Omental fat pad (tissue), 3 donors: ENCODE measurements at regions not wholly inside any gene's neighbourhood (a gene's known extent, or its start where the extent isn't known, plus 50 kb on each side); places are given as distances from the start of the nearest gene placed in this dataset.

Experiments
- ATAC-seq: fragments of 150-250 bp; one replicate; pipeline ENCODE4 v1.9.1; 2016; ENCODE audit warnings: mild to moderate bottlenecking, moderate library complexity; ENCODE audit not compliant: low FRiP score
- DNase-seq: peaks from one replicate; pipeline ENCODE4 v3.0.0-alpha.2; 2019; ENCODE audit warnings: low spot score
- TF ChIP-seq, protein P1 (sequence below), 3 donors: fragments of 450-650 bp; IDR thresholded peaks; one replicate each; pipeline ENCODE4 v1.5.1; 2016 to 2017; ENCODE audit warnings: antibody characterized with exemption in 3 of 3, mild to moderate bottlenecking in 3 of 3, moderate library complexity in 2 of 3

GRCh38 chr7:123367031-123367430, 167.3 kb upstream of the SLC13A1 start:
- ATAC-seq (no peak), DNase-seq (no peak)
- TF ChIP-seq, protein P1, sequence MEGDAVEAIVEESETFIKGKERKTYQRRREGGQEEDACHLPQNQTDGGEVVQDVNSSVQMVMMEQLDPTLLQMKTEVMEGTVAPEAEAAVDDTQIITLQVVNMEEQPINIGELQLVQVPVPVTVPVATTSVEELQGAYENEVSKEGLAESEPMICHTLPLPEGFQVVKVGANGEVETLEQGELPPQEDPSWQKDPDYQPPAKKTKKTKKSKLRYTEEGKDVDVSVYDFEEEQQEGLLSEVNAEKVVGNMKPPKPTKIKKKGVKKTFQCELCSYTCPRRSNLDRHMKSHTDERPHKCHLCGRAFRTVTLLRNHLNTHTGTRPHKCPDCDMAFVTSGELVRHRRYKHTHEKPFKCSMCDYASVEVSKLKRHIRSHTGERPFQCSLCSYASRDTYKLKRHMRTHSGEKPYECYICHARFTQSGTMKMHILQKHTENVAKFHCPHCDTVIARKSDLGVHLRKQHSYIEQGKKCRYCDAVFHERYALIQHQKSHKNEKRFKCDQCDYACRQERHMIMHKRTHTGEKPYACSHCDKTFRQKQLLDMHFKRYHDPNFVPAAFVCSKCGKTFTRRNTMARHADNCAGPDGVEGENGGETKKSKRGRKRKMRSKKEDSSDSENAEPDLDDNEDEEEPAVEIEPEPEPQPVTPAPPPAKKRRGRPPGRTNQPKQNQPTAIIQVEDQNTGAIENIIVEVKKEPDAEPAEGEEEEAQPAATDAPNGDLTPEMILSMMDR (IDR thresholded peaks at IDR 0.05) = no peak

DNA sequence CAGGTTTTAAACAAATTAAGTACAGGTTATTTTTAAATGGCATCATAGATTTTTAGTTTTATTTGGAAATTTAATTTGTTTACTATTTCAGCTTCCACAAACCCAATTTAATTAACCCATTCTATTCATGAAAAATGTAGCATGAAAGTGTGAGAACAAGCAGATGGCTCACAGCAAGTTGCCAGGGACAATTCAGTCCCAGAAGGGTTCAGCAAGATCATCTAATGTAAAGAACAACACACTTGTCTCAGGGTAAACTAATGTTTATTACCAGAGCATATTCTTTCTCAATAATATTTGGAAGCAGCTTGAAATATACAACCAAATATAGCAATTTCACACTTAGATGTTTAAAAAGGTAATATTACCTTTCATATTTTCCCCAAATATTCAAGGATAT, 166.9 kb upstream of the SLC13A1 start:
- DNase-seq = no peak
- TF ChIP-seq, protein P1 (IDR thresholded peaks at IDR 0.05) = no peak
- ATAC-seq = no peak

DNA sequence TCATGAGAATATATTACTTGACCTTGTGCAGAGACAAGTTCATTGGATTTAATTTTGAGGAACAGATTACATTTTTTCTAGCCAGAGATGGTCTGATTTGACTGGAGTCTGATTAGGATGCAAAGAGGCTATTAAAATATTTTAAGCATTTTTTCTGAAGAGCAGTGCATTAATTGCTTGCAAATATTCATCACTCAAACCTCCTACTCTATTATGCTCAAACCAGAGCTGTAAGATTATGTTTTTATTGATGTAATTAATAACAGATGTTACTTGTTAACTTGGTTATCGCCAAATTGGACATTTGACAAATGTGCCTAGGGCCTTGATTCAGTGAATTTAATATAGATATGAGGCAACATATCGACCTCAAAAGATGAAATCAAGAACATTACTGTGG, 160.9 kb upstream of the SLC13A1 start:
- ATAC-seq = no peak
- no peak for DNase-seq
- TF ChIP-seq, protein P1 (IDR thresholded peaks at IDR 0.05) = no peak

GRCh38 chr7:123355576-123356190, 155.9 kb upstream of the SLC13A1 start:
- DNase-seq (no peak), ATAC-seq (no peak)

GRCh38 chr7:123352973-123353372, 153.2 kb upstream of the SLC13A1 start:
- no peak for ATAC-seq
- no peak for DNase-seq
- TF ChIP-seq, protein P1 (IDR thresholded peaks at IDR 0.05) = no peak

More at GRCh38 chr7:123355576-123356190, 155.9 kb upstream of the SLC13A1 start:
- TF ChIP-seq, protein P1 (IDR thresholded peaks at IDR 0.05) = no peak

DNA sequence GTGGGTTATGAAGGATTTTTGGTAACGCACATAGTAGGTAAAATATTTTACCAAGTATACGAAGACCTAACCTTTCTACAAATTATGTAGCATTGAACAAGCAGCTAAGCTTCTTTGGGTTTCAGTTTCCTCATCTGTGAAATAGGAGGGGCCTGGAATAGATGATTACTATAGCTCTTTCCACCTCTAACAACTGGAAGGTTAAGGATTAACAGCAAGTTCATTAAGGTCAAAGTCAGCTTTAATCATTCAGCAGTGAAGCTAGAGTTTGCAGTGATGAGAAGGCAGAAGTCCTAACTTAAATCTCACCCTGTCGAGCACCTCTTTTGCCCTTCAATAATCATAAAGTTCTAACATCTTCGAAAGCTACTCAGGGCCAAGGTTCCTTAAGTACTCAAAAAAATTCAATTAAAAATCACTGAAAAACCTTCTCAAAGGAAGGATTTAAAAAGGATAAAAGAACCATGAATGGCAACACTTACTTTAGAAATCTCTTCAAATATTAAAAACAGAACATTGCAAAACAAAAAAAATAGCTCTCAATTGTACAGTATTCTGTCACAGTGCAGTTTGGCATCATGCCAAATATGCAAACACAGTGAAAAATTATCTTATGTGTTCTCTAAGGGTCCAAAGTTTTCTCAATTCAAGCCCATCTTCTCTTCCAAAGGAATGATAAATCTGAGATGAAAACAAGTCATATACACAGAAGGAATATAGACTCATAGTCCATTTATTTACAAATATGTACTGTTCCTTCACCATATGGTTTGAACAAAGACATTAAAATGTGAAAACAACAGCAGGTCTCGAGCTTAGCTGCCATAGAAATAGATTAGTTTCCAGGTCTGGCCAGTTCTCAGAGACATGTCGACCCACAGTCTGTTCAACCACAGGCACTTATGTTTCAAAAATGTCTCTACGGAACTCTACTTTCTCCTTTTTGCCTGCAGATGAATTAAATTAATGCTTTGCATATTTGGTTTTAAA, 152.0 kb upstream of the SLC13A1 start:
- DNase-seq = no peak
- TF ChIP-seq, protein P1 (IDR thresholded peaks at IDR 0.05) = no peak
- no peak for ATAC-seq
